ENCODE measurements at regions not wholly inside any gene's neighbourhood (a gene's known extent, or its start where the extent isn't known, plus 50 kb on each side); places are given as distances from the start of the nearest gene placed in this dataset.

DNA sequence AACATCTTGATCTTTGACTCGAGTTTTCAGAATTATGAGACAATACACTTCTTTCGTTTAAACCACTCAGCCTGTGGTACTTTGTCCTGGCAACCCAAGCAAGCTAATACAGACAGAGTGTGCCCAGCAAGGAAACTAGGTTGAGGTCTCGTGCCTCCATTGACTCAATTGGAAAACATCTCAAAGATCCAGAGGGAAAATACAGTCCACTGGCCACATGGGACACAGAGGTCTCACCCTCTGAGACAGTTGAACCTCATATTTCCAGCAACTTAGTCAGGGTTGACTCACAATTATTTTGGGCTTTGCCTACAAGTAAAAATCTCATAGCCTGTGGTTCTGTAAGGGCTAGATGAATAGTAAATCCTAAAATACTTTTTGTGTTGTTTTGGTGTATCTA is 631.5 kb downstream of the MTRR start:
- TF ChIP-seq, protein P1, sequence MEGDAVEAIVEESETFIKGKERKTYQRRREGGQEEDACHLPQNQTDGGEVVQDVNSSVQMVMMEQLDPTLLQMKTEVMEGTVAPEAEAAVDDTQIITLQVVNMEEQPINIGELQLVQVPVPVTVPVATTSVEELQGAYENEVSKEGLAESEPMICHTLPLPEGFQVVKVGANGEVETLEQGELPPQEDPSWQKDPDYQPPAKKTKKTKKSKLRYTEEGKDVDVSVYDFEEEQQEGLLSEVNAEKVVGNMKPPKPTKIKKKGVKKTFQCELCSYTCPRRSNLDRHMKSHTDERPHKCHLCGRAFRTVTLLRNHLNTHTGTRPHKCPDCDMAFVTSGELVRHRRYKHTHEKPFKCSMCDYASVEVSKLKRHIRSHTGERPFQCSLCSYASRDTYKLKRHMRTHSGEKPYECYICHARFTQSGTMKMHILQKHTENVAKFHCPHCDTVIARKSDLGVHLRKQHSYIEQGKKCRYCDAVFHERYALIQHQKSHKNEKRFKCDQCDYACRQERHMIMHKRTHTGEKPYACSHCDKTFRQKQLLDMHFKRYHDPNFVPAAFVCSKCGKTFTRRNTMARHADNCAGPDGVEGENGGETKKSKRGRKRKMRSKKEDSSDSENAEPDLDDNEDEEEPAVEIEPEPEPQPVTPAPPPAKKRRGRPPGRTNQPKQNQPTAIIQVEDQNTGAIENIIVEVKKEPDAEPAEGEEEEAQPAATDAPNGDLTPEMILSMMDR (IDR thresholded peaks at IDR 0.05 in 2 of 3, conservative IDR thresholded peaks at IDR 0.05 in 1 of 3; ENCODE audit: borderline replicate concordance in 1 of 3, insufficient read depth in 1 of 3, low read depth in 2 of 3, low read length in 2 of 3): no peak
- TF ChIP-seq POLR2A (IDR thresholded peaks at IDR 0.05; ENCODE audit: borderline replicate concordance, extremely low read depth, insufficient read depth, insufficient read length) (no peak), POLR2AphosphoS5 (IDR thresholded peaks at IDR 0.05; ENCODE audit: low read depth, low read length) (no peak)
- TF ChIP-seq, protein P2, sequence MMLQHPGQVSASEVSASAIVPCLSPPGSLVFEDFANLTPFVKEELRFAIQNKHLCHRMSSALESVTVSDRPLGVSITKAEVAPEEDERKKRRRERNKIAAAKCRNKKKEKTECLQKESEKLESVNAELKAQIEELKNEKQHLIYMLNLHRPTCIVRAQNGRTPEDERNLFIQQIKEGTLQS (IDR thresholded peaks at IDR 0.05): no peak
